Sigmoid colon (tissue), 3 donors: ENCODE measurements at regions not wholly inside any gene's neighbourhood (a gene's known extent, or its start where the extent isn't known, plus 50 kb on each side); places are given as distances from the start of the nearest gene placed in this dataset.

Source experiments
- CTCF ChIP-seq, 4 experiments: fragments of 450-650 bp in 3 of 4; fragments of 200-600 bp in 1 of 4; IDR thresholded peaks; one replicate each; pipeline ENCODE4 v1.5.1; 2016 to 2019; ENCODE audit warnings: antibody characterized with exemption in 4 of 4, mild to moderate bottlenecking in 3 of 4, moderate library complexity in 2 of 4
- POLR2A ChIP-seq, 2 donors: fragments of 450-650 bp; IDR thresholded peaks; one replicate each; pipeline ENCODE4 v1.6.1; 2016; ENCODE audit warnings: antibody characterized with exemption in 2 of 2, mild to moderate bottlenecking in 2 of 2, moderate library complexity in 2 of 2

GRCh38 chr5:156170351-156170961 is 156.5 kb upstream of the SGCD start:
- no peak for TF ChIP-seq CTCF (IDR thresholded peaks at IDR 0.05)
- TF ChIP-seq POLR2A (IDR thresholded peaks at IDR 0.05) = no peak
